Stimulated activated CD4-positive, alpha-beta T cell treated with anti-CD3 and anti-CD28 coated beads, Interleukin-2, amount 100 ng/mL, for 24 hours (primary cell): ENCODE measurements at regions not wholly inside any gene's neighbourhood (a gene's known extent, or its start where the extent isn't known, plus 50 kb on each side); places are given as distances from the start of the nearest gene placed in this dataset.
"Not testable (repeated sequence)": the region's sequence is repeated elsewhere in the genome, so short reads cannot be mapped to it uniquely, and the experiment has no call there.

Source experiments
- DNase-seq, 2 donors: peaks; one replicate each; pipeline ENCODE4 v3.0.0-alpha.2; 2020

- no peak for DNase-seq
These were observed 80.0 kb downstream of the SHOX2 start for GRCh38 chr3:158026236-158026635.

- not testable (repeated sequence) for DNase-seq
These were observed 86.3 kb downstream of the SHOX2 start for GRCh38 chr3:158019897-158020296.

GRCh38 chr3:158018462-158018861 is 87.8 kb downstream of the SHOX2 start:
- DNase-seq, result no peak

- no peak for DNase-seq
These were observed 93.3 kb downstream of the SHOX2 start for GRCh38 chr3:158012901-158013300.

DNA sequence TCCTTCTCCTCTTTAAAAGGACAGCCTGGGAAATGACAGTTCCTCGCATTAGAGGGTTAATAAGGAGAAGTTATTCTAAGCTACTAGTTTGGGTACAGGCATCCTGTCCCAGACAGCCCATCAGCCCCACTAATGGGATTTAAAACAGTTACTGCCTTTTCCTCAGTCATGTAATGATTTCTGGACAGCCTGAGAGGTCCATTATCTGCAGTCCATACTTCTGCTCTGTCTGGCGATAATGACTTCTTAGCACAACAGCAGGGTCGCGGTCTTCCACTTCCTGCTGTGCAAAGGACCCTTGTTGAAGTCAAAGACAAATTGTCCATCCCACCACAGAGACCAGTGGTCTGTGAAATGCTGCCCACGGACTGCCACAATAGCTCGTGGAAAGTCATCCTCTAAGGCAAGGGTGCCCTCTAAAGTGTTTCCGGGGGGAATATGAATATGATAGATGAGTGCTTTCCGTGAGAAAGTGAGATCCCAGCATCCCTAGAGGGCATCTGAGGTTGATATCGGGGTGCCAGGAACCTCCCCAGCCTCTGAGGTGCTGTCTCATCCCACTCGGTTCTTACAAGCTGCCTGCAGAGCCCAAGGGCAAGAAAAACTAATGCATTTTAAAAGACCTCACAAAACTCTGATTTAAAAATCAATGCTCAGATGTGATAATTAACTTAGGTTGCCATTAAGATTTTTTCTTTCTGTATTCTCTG is 100.7 kb downstream of the SHOX2 start:
- no peak for DNase-seq

GRCh38 chr3:157999246-157999645 is 107.0 kb downstream of the SHOX2 start:
- no peak for DNase-seq

GRCh38 chr3:157982359-157982758 is 123.9 kb downstream of the SHOX2 start:
- no peak for DNase-seq

DNA sequence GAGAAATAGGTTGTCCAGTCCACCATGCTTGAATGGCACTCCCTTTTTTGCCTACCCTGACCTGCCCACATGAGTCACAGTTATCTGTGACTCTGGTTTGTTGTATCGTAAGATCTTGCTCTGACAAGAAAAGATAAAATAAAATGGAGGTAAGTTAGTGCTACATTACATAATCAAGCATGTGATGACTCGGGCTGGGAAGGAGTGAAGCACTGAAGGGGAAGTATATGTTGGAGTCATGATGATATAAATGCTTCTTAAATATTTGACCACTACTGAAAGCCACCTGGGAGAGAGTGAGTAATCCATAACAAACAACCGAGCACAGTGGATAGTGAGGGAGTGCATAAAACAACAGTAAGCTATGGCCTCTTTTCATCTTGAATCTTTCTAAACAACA is 124.4 kb downstream of the SHOX2 start:
- DNase-seq, result no peak

DNA sequence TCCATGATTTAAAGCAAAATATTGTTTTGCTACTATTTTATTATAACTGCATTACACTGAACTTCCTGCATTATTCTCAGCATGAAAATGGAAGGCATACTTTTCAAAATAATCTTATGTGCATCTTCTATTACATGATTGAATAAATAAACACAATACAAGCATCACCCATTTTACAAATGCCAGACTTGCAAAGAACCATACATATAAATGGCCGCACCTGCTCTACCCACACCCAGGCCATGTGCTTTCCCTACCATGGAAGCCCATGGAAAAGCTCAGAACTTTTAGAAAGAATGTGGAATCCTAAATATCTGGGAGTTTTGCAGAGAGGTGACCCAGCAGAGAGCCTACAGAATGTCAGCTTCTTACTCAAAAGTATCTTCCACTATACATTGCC is 127.2 kb downstream of the SHOX2 start:
- no peak for DNase-seq

DNA sequence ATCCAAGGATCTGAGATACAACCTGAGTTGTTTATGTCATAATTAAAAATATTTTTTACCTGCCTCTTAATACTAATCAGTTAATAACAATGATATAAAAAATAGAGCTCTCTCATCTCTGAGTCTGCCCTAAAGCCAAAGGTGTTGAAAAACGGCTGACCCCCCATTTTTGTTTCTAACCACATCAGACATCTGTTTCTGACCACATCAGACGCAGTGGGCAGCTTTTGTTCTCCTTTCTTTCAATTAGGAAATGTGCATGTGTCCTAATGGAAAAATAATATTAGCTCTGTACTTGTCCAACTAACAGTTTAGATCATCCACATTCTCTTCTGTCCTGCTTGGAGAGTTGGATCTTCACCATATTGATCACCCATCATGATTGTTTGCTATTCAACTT is 144.6 kb downstream of the SHOX2 start:
- DNase-seq, result no peak

GRCh38 chr3:157958457-157958856 is 147.8 kb downstream of the SHOX2 start:
- DNase-seq, result no peak

- no peak for DNase-seq
These were observed 149.4 kb downstream of the SHOX2 start for GRCh38 chr3:157956850-157957249.

DNA sequence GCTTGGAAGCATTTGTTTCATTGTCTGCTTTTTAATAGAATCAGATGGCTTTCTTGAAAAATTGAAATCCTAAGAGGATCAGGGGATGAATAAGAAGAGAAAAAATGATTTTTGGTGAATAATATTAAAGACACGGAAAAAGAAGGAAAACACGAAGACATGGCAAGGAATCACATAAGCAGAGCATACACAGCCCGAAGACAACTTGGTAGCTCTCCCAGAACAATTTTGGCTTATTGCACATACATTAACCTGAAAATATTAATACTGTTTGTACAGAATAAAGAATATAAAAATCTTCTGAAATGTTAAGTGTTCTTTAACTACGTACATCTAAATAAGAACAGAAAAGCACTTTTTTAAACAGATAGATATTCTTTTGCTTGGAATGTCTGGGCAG is 150.0 kb downstream of the SHOX2 start:
- DNase-seq, result no peak

GRCh38 chr3:157953565-157953964 is 152.7 kb downstream of the SHOX2 start:
- no peak for DNase-seq

DNA sequence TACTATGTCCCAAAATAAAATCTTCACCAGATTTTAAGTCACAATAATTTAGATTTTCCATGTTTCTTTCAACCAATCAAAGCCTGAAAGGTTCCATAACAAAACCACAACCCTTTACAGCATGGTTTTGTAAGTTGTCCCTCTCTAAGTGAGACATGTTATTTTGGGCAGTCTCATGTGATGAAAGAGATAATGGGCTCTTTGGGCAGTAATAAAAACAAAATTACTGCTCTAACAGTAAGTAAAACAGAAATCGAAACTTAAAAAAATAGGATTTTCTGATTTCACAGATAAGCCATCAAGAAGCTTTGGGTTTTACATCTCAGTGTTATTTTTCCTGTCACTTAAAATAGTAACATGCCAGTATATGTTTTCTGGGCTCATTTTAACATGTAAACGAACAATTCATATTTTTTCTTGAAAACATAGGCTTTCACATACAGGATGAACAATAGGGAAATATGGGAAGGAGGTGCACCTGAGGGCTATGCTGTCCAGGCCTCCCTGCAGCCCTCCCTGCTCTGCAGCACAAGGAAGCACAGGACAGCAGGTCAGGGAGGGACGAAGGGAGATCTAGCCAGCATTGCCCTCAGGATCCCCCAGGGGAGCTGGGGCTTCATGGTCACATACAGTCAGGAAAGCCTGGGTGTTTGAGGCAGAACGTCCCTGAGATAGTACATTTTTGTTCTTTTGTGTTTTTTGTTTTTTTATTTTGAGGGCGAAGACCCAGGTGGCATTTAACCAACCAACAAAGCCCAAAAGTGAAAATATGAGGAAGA is 157.4 kb downstream of the SHOX2 start:
- DNase-seq, result no peak

DNA sequence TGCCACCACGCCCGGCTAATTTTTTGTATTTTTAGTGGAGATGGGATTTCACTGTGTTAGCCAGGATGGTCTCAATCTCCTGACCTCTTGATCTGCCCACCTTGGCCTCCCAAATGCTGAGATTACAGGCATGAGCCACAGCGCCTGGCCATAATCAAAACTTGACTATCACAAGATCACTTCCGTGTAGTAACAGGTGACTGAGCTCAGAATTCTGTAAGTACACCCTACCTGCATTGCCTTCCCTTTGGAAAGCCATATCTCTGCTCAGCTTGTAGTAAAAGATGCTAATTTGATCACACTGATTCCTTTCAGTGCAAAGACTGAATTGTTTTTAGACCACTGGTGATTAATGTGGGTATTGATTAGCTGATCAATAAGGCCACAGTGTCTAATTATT is 167.1 kb downstream of the SHOX2 start:
- no peak for DNase-seq

DNA sequence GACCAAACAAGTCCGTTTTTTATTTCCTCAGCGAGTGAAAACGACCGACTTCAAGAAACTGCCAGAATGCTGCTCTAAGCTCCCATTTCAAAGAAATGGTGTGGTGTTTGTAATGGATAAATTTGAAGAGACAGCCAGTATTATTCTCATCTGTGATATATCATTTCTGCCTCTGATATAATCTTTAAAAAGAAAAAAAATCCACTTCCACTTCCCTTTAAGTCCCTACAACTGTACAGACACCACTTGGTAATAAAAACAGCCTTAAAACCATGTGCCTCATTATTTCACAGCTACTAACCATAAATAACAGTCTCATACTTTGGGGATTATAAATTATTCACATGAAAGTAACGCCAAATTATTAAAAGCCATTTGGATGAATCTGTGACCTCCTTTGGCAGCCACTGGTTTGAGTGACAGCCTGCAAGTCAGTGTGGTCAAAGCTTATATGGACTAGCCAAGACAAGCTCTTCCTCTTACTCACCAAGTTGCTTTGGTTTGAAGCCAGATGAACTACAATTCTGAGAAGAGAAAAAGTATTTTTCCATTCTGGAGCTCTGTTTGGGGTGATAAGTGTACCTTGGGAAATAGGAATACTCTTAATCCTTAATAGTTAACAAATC is 168.0 kb downstream of the SHOX2 start:
- no peak for DNase-seq

DNA sequence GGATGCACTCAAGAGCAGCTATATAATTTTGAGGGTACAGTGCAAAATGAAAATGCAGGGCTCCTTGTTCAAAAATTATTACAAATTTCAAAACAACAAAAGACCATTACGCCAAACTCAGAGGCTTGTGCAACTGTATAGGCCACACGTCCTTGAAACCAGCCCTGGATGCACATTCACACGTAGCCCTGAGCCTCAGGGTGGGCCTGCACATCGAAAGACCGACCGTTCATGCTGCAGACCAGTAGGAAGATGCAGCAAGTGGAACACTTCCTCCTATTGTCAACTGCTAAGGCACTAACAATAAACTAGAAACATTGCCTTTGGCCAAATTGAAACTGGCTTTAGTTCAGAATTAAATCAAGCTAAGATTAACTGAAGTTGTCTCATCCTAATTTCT is 174.7 kb downstream of the SHOX2 start:
- no peak for DNase-seq

DNA sequence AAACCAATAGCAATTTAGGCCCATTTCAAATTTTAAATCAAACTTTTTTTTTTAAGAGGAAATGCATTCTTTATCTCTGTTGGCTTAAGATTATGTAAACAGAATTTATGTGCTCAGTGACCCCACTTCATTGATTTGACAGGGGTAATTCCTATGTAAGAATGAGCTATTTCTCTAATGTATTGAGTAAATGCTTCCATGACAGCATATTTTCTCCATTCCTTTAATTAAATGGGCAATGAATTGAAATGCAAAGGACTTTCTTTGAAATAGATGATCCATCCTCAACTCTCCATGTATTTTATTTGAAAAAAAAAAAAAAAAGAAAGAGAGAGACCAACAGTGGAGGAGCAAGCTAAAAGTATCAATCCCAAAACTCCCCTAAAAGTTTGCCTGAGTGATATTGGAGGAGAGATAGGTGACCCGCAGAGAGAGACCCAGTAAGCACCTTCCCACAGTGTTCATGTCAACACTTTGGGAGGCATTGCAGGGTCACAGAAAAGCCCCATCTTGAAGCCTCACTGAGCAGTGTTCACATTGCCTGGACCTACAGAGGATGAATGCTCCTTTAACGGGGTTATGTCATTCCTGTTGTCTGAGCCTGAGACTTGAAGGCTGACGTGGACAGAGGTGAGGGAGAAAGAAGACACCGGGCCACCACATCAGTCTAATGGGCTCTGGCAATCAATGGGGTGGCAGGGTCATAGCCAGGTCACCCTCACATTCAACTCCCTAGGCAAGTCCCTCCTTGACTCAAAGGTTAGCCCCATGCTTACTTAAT is 176.0 kb downstream of the SHOX2 start:
- no peak for DNase-seq

DNA sequence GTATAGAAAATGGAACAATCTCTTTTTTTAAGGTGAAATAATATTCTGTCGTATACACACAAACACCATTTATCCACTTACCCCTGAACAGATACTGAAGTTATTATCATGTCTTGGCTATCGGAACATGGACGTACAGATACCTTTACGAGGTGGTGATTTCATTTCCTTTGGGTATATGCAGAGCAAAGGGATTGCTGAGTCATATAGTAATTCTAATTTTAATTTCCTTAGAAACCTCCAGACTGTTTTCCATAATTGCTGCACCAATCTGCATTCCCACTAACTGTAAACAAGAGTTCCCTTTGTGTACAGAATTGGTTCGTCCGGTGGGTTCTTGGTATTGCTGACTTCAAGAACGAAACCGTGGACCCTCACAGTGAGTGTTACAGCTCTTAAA is 179.4 kb downstream of the SHOX2 start:
- no peak for DNase-seq

DNA sequence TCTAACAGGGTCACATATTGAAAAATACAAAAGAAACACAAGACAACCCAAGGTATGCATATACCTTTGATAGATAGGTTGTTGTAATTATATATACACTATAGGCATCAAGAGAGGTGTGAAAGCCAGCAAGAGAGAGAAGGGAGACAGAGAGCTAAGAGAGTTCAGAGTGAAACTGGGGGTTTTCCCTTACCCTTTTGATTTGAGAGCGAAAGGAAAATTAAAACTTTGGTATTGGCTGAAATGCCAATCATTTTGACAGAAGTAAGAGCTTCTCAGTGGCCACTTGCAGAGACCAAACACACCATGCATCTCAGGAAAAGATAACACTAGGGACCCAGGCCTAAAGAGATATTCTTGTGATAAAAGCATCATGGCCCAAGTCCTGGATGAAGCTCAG is 183.6 kb downstream of the SHOX2 start:
- DNase-seq, result no peak

DNA sequence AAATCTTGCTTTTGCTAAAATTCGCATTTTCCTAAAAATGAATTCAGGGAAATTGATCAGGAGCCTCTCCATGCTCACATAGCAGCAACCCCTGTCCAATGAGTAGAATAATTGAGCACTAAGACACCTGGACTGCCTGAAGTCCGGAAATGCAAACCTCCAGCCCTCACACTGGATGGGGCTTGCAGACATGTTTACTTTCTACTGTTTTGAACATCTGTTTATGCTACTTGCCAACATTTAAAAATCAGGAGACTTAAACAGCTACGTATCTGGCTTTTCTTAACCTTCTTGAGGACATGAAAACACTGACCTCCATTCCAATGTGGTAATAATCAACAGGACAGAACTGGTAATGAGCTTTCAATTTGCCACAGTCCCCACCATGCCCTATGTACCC is 184.4 kb downstream of the SHOX2 start:
- no peak for DNase-seq
